ENCODE measurements at regions not wholly inside any gene's neighbourhood (a gene's known extent, or its start where the extent isn't known, plus 50 kb on each side); places are given as distances from the start of the nearest gene placed in this dataset.

GRCh38 chr7:19317461-19317860 lies 172.2 kb upstream of the FERD3L start:
- no peak for DNase-seq (ENCODE audit: extremely low read depth, low read depth)
- TF ChIP-seq CTCF (IDR thresholded peaks at IDR 0.05; ENCODE audit: low read depth, low read length, missing control alignments), result no peak
- H3K4me3 ChIP-seq (replicated peaks; ENCODE audit: low read depth, low read length), result no peak overlapping the region

GRCh38 chr7:19312416-19312815 lies 167.2 kb upstream of the FERD3L start:
- no peak for TF ChIP-seq CTCF (IDR thresholded peaks at IDR 0.05; ENCODE audit: low read depth, low read length, missing control alignments)
- no peak overlapping the region for H3K4me3 ChIP-seq (replicated peaks; ENCODE audit: low read depth, low read length)
- DNase-seq (ENCODE audit: extremely low read depth, low read depth), result no peak

- TF ChIP-seq CTCF (IDR thresholded peaks at IDR 0.05; ENCODE audit: low read depth, low read length, missing control alignments), result no peak
- no peak for DNase-seq (ENCODE audit: extremely low read depth, low read depth)
- no peak overlapping the region for H3K4me3 ChIP-seq (replicated peaks; ENCODE audit: low read depth, low read length)
Observed at GRCh38 chr7:19307554-19307953, 162.3 kb upstream of the FERD3L start.

- no peak for DNase-seq (ENCODE audit: extremely low read depth, low read depth)
- TF ChIP-seq CTCF (IDR thresholded peaks at IDR 0.05; ENCODE audit: low read depth, low read length, missing control alignments), result no peak
Observed at GRCh38 chr7:19305698-19306097, 160.5 kb upstream of the FERD3L start.

GRCh38 chr7:19304086-19304485 lies 158.9 kb upstream of the FERD3L start:
- DNase-seq (ENCODE audit: extremely low read depth, low read depth), result no peak
- H3K4me3 ChIP-seq (replicated peaks; ENCODE audit: low read depth, low read length), result no peak overlapping the region
- no peak for TF ChIP-seq CTCF (IDR thresholded peaks at IDR 0.05; ENCODE audit: low read depth, low read length, missing control alignments)

More at GRCh38 chr7:19305698-19306097, 160.5 kb upstream of the FERD3L start:
- no peak overlapping the region for H3K4me3 ChIP-seq (replicated peaks; ENCODE audit: low read depth, low read length)

- DNase-seq (ENCODE audit: extremely low read depth, low read depth), result no peak
- TF ChIP-seq CTCF (IDR thresholded peaks at IDR 0.05; ENCODE audit: low read depth, low read length, missing control alignments), result no peak
- H3K4me3 ChIP-seq (replicated peaks; ENCODE audit: low read depth, low read length), result no peak overlapping the region
Observed at GRCh38 chr7:19302731-19303130, 157.5 kb upstream of the FERD3L start.

- TF ChIP-seq CTCF (IDR thresholded peaks at IDR 0.05; ENCODE audit: low read depth, low read length, missing control alignments), result no peak
- no peak overlapping the region for H3K4me3 ChIP-seq (replicated peaks; ENCODE audit: low read depth, low read length)
- no peak for DNase-seq (ENCODE audit: extremely low read depth, low read depth)
Observed at GRCh38 chr7:19296617-19297016, 151.4 kb upstream of the FERD3L start.

Data from HFF-Myc (cell line).